ENCODE measurements at regions not wholly inside any gene's neighbourhood (a gene's known extent, or its start where the extent isn't known, plus 50 kb on each side); places are given as distances from the start of the nearest gene placed in this dataset.

GRCh38 chr20:36090223-36090622, 64.3 kb upstream of the EPB41L1 start:
- Histone ChIP-seq H3K27ac (no peak overlapping the region), H3K4me3 (no peak overlapping the region), H3K9me3 (no peaks in the 10 kb centered on the region), H3K27me3 (no peaks in the 10 kb centered on the region), H3K36me3 (no peaks in the 10 kb centered on the region), H3K4me1 (peaks cover 0 to 21% of the 10 kb centered on the region in 2 donors)
- no peak for DNase-seq (ENCODE audit: low spot score)
- no peak for TF ChIP-seq CTCF (IDR thresholded peaks at IDR 0.05)

- Histone ChIP-seq H3K36me3 (no peaks in the 10 kb centered on the region), H3K9me3 (no peaks in the 10 kb centered on the region), H3K4me1 (peaks cover 0 to 21% of the 10 kb centered on the region in 2 donors), H3K4me3 (peak overlapping the region; percentile 53 to 65), H3K27me3 (no peaks in the 10 kb centered on the region), H3K27ac (no peak overlapping the region)
- no peak for TF ChIP-seq CTCF (IDR thresholded peaks at IDR 0.05)
- DNase-seq (ENCODE audit: low spot score) = no peak
Measured at GRCh38 chr20:36091561-36092397, 62.8 kb upstream of the EPB41L1 start.

GRCh38 chr20:36092398-36093024, 62.0 kb upstream of the EPB41L1 start:
- H3K27me3 ChIP-seq = no peaks in the 10 kb centered on the region
- no peak for DNase-seq (ENCODE audit: low spot score)
- no peaks in the 10 kb centered on the region for H3K9me3 ChIP-seq
- no peak for TF ChIP-seq CTCF (IDR thresholded peaks at IDR 0.05)
- H3K4me1 ChIP-seq = peaks cover 0 to 25% of the 10 kb centered on the region in 2 donors
- H3K4me3 ChIP-seq = peak overlapping the region; percentile 53 to 65
- H3K27ac ChIP-seq = peak overlapping the region; percentile 28 to 31
- H3K36me3 ChIP-seq = no peaks in the 10 kb centered on the region

GRCh38 chr20:36093025-36093803, 61.3 kb upstream of the EPB41L1 start:
- Histone ChIP-seq H3K4me3 (peak overlapping the region; percentile 53 to 65), H3K4me1 (peaks cover 0 to 32% of the 10 kb centered on the region in 2 donors), H3K36me3 (no peaks in the 10 kb centered on the region), H3K27ac (peak overlapping the region; percentile 28 to 56), H3K27me3 (no peaks in the 10 kb centered on the region), H3K9me3 (no peaks in the 10 kb centered on the region)
- no peak for DNase-seq (ENCODE audit: low spot score)
- no peak for TF ChIP-seq CTCF (IDR thresholded peaks at IDR 0.05)

GRCh38 chr20:36093804-36094145, 60.8 kb upstream of the EPB41L1 start:
- H3K27me3 ChIP-seq = no peaks in the 10 kb centered on the region
- no peak for DNase-seq (ENCODE audit: low spot score)
- H3K9me3 ChIP-seq = no peaks in the 10 kb centered on the region
- H3K4me1 ChIP-seq = peaks cover 0 to 38% of the 10 kb centered on the region in 2 donors
- H3K27ac ChIP-seq = peak overlapping the region; percentile 44 to 56
- H3K4me3 ChIP-seq = peak overlapping the region; percentile 53 to 65
- no peak for TF ChIP-seq CTCF (IDR thresholded peaks at IDR 0.05)
- H3K36me3 ChIP-seq = no peaks in the 10 kb centered on the region
